COR-L47 (cell line): ENCODE measurements at regions not wholly inside any gene's neighbourhood (a gene's known extent, or its start where the extent isn't known, plus 50 kb on each side); places are given as distances from the start of the nearest gene placed in this dataset.
"Not testable (repeated sequence)": the region's sequence is repeated elsewhere in the genome, so short reads cannot be mapped to it uniquely, and the experiment has no call there.

Experiments used
- DNase-seq: peaks from one replicate; lab custom pipeline; 2025; lab: John Stamatoyannopoulos, UW

- DNase-seq: no peak
Measured at GRCh38 chr5:171542525-171543140, 123.2 kb downstream of the FGF18 start.

- DNase-seq: no peak
Measured at GRCh38 chr5:171543148-171543815, 123.8 kb downstream of the FGF18 start.

- DNase-seq: no peak
Measured at GRCh38 chr5:171544913-171545765, 125.7 kb downstream of the FGF18 start.

GRCh38 chr5:171549274-171549673, 129.8 kb downstream of the FGF18 start:
- DNase-seq: no peak

GRCh38 chr5:171553817-171554216, 134.4 kb downstream of the FGF18 start:
- DNase-seq: not testable (repeated sequence)

- DNase-seq: no peak
Measured at GRCh38 chr5:171555160-171555559, 135.7 kb downstream of the FGF18 start.

GRCh38 chr5:171562822-171563221, 143.4 kb downstream of the FGF18 start:
- DNase-seq: no peak

- no peak for DNase-seq
Measured at GRCh38 chr5:171568389-171568788, 148.9 kb downstream of the FGF18 start.

- no peak for DNase-seq
Measured at GRCh38 chr5:171569065-171569712, 149.7 kb downstream of the FGF18 start.

GRCh38 chr5:171570244-171570825, 150.9 kb downstream of the FGF18 start:
- no peak for DNase-seq

- no peak for DNase-seq
Measured at GRCh38 chr5:171571663-171572062, 152.2 kb downstream of the FGF18 start.

- no peak for DNase-seq
Measured at GRCh38 chr5:171573021-171573420, 153.6 kb downstream of the FGF18 start.

- DNase-seq: no peak
Measured at GRCh38 chr5:171573451-171574225, 154.2 kb downstream of the FGF18 start.

- no peak for DNase-seq
Measured at GRCh38 chr5:171574376-171574775, 154.9 kb downstream of the FGF18 start.

- no peak for DNase-seq
Measured at GRCh38 chr5:171575386-171575785, 155.9 kb downstream of the FGF18 start.

GRCh38 chr5:171575808-171576207, 156.4 kb downstream of the FGF18 start:
- DNase-seq: no peak

GRCh38 chr5:171577042-171577758, 157.8 kb downstream of the FGF18 start:
- DNase-seq: no peak

GRCh38 chr5:171578049-171578828, 158.8 kb downstream of the FGF18 start:
- no peak for DNase-seq

GRCh38 chr5:171578829-171579491, 159.5 kb downstream of the FGF18 start:
- DNase-seq: no peak
